Nephron progenitor cell (in vitro differentiated cells): ENCODE measurements at regions not wholly inside any gene's neighbourhood (a gene's known extent, or its start where the extent isn't known, plus 50 kb on each side); places are given as distances from the start of the nearest gene placed in this dataset.

Source experiments
- DNase-seq: peaks from one replicate; pipeline ENCODE4 v3.0.0; 2021
- H3K27ac Mint-ChIP-seq: 2 replicates; pipeline ENCODE4 v1.8.0; 2021; ENCODE audit warnings: mild to moderate bottlenecking, moderate library complexity, mixed read lengths
- H3K27me3 Mint-ChIP-seq: 2 replicates; pipeline ENCODE4 v1.8.0; 2021; ENCODE audit warnings: mild to moderate bottlenecking, low read depth, mixed read lengths; ENCODE audit not compliant: poor library complexity
- H3K36me3 Mint-ChIP-seq: 2 replicates; pipeline ENCODE4 v1.8.0; 2021; ENCODE audit warnings: low read depth, mixed read lengths
- H3K4me1 Mint-ChIP-seq: 2 replicates; pipeline ENCODE4 v1.8.0; 2021; ENCODE audit warnings: mixed read lengths
- H3K4me3 Mint-ChIP-seq: 2 replicates; pipeline ENCODE4 v1.8.0; 2021; ENCODE audit warnings: mild to moderate bottlenecking, moderate library complexity, mixed read lengths
- H3K9me3 Mint-ChIP-seq: 2 replicates; pipeline ENCODE4 v1.8.0; 2021; ENCODE audit warnings: mild to moderate bottlenecking, moderate library complexity, mixed read lengths
- CTCF ChIP-seq: fragments of 200-600 bp; sonication (generic); IDR thresholded peaks from 2 replicates; pipeline ENCODE4 v1.5.0; 2021; ENCODE audit warnings: antibody characterized with exemption

DNA sequence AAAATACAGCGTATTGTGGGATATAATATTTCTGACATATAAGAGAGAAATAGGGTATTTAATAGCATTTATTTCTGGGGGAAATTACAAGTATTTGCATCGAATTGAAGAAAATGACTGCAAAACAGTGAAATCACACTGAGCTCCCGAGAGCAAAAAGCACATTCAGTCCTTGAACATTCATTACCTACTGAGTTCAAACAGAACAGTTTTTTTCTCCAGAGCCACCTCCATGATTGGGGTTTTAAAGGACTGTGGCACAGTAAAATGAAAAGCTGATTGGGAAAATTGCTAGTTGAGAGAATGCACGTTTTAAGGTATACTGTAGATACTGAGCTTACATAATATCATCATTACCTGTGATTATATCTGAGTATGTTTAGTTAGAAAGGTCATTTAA, 58.0 kb upstream of the TRPC4 start:
- Mint-ChIP-seq H3K27ac (no peak overlapping the region), H3K4me1 (no peaks in the 10 kb centered on the region), H3K36me3 (no peaks in the 10 kb centered on the region), H3K4me3 (no peak overlapping the region), H3K9me3 (no peaks in the 10 kb centered on the region), H3K27me3 (peaks cover 3% of the 10 kb centered on the region)
- no peak for DNase-seq
- TF ChIP-seq CTCF, result no peak

DNA sequence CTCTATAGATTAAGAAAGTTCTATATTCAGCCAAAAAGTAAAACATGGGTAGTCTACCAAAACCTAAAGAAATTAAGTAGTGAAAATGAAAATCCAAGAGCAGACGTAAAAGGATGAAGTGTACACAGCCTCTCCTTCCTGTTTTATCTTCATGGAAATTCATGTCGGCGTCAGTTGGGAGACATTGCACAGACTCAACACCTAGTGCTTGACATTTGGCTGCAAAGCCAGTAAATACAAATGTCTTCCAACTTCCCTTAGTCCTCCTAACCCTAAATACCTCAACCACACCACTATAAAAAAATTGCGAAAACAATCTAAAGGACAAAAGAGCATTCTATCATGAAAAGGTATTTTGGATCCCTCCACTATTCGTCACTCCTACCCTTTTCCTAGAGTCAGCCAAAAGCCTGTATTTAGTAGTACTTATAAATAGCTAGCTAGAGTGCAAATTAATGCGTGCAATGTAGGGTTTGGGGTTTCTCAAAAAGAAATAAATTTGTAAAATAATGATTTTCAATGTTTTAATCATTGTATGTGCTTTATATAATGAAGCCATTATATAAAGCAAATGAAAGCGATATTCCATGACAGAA, 56.4 kb upstream of the TRPC4 start:
- Mint-ChIP-seq H3K9me3 (no peaks in the 10 kb centered on the region), H3K27ac (no peak overlapping the region), H3K4me3 (no peak overlapping the region), H3K27me3 (peaks cover 3% of the 10 kb centered on the region), H3K36me3 (no peaks in the 10 kb centered on the region), H3K4me1 (no peaks in the 10 kb centered on the region)
- DNase-seq, result no peak
- no peak for TF ChIP-seq CTCF

GRCh38 chr13:37923236-37923635, 53.7 kb upstream of the TRPC4 start:
- TF ChIP-seq CTCF, result no peak
- Mint-ChIP-seq H3K27ac (no peak overlapping the region), H3K4me1 (no peaks in the 10 kb centered on the region), H3K36me3 (no peaks in the 10 kb centered on the region), H3K27me3 (peaks cover 11% of the 10 kb centered on the region), H3K4me3 (no peak overlapping the region), H3K9me3 (no peaks in the 10 kb centered on the region)
- no peak for DNase-seq

GRCh38 chr13:37919329-37919880, 49.8 kb upstream of the TRPC4 start:
- no peaks in the 10 kb centered on the region for H3K36me3 Mint-ChIP-seq
- H3K9me3 Mint-ChIP-seq, result peaks cover 9% of the 10 kb centered on the region
- no peaks in the 10 kb centered on the region for H3K4me1 Mint-ChIP-seq
- no peak for TF ChIP-seq CTCF
- peaks cover 11% of the 10 kb centered on the region for H3K27me3 Mint-ChIP-seq
- no peak for DNase-seq
- H3K27ac Mint-ChIP-seq, result no peak overlapping the region
- no peak overlapping the region for H3K4me3 Mint-ChIP-seq
